Upper lobe of right lung (tissue), 1 donor: ENCODE measurements at regions not wholly inside any gene's neighbourhood (a gene's known extent, or its start where the extent isn't known, plus 50 kb on each side); places are given as distances from the start of the nearest gene placed in this dataset.
A peak's percentile ranks its signal among the peaks of the same experiment; 100 is the strongest.
"Not testable (repeated sequence)": the region's sequence is repeated elsewhere in the genome, so short reads cannot be mapped to it uniquely, and the experiment has no call there.

ENCODE experiments used
- ATAC-seq: fragments of 200-7000 bp; cut with Tn5 transposase; one replicate; pipeline ENCODE4 v1.9.1; 2020; ENCODE audit warnings: mild to moderate bottlenecking, moderate library complexity
- DNase-seq: peaks from one replicate; pipeline ENCODE4 v3.0.0-alpha.2; 2020
- H3K27ac ChIP-seq: fragments of 200-600 bp; one replicate; pipeline ENCODE4 v1.8.0; 2022
- H3K27me3 ChIP-seq: fragments of 200-600 bp; one replicate; pipeline ENCODE4 v1.8.0; 2022; ENCODE audit warnings: mild to moderate bottlenecking
- H3K36me3 ChIP-seq: fragments of 200-600 bp; one replicate; pipeline ENCODE4 v1.8.0; 2022
- H3K4me1 ChIP-seq: fragments of 200-600 bp; one replicate; pipeline ENCODE4 v1.8.0; 2022
- H3K4me3 ChIP-seq: fragments of 200-600 bp; one replicate; pipeline ENCODE4 v1.8.0; 2022; ENCODE audit warnings: mild to moderate bottlenecking
- H3K9me3 ChIP-seq: fragments of 200-600 bp; one replicate; pipeline ENCODE4 v1.8.0; 2022
- CTCF ChIP-seq: fragments of 200-600 bp; IDR thresholded peaks from one replicate; pipeline ENCODE4 v1.8.0; 2022; ENCODE audit warnings: antibody characterized with exemption
- intact Hi-C: fragments of 100-400 bp; cut with DNase I; formaldehyde crosslinking; loops from one replicate; pipeline ENCODE4 v1.11.0; 2022
- donor health status: DM: no; HTN: yes; CAD: no; lungs with severe emphysema.

- intact Hi-C loops, result no loop called here
- Histone ChIP-seq H3K4me1 (no peaks in the 10 kb centered on the region), H3K9me3 (no peaks in the 10 kb centered on the region), H3K4me3 (no peak overlapping the region), H3K36me3 (no peaks in the 10 kb centered on the region), H3K27me3 (no peaks in the 10 kb centered on the region), H3K27ac (no peak overlapping the region)
- ATAC-seq, result no peak
- TF ChIP-seq CTCF, result no peak
- no peak for DNase-seq
Observed at GRCh38 chr10:3659203-3659917, 125.6 kb downstream of the KLF6 start.

- TF ChIP-seq CTCF, result no peak
- Histone ChIP-seq H3K9me3 (no peaks in the 10 kb centered on the region), H3K36me3 (no peaks in the 10 kb centered on the region)
Observed at GRCh38 chr10:3658766-3659165, 126.2 kb downstream of the KLF6 start.

GRCh38 chr10:3656214-3656613 is 128.8 kb downstream of the KLF6 start:
- no peak for TF ChIP-seq CTCF
- intact Hi-C loops, result no loop called here
- H3K27me3 ChIP-seq, result no peaks in the 10 kb centered on the region
- ATAC-seq (no peak), DNase-seq (no peak)
- H3K4me1 ChIP-seq, result no peaks in the 10 kb centered on the region
- H3K9me3 ChIP-seq, result no peaks in the 10 kb centered on the region
- no peak overlapping the region for H3K4me3 ChIP-seq
- no peak overlapping the region for H3K27ac ChIP-seq
- H3K36me3 ChIP-seq, result no peaks in the 10 kb centered on the region

More at GRCh38 chr10:3658766-3659165, 126.2 kb downstream of the KLF6 start:
- H3K4me1 ChIP-seq, result no peaks in the 10 kb centered on the region
- no peak overlapping the region for H3K27ac ChIP-seq
- DNase-seq (no peak), ATAC-seq (peak; percentile 22)
- no peak overlapping the region for H3K4me3 ChIP-seq
- no peaks in the 10 kb centered on the region for H3K27me3 ChIP-seq
- intact Hi-C loops, result no loop called here

- TF ChIP-seq CTCF, result no peak
- DNase-seq (no peak), ATAC-seq (peak; percentile 50)
- intact Hi-C loops, result no loop called here
- H3K36me3 ChIP-seq, result no peaks in the 10 kb centered on the region
- H3K27me3 ChIP-seq, result no peaks in the 10 kb centered on the region
- no peaks in the 10 kb centered on the region for H3K9me3 ChIP-seq
- no peak overlapping the region for H3K4me3 ChIP-seq
- H3K4me1 ChIP-seq, result no peaks in the 10 kb centered on the region
- H3K27ac ChIP-seq, result no peak overlapping the region
Observed at GRCh38 chr10:3655528-3655927, 129.5 kb downstream of the KLF6 start.

GRCh38 chr10:3654980-3655379 is 130.0 kb downstream of the KLF6 start:
- intact Hi-C loops, result no loop called here
- no peak for DNase-seq
- Histone ChIP-seq H3K36me3 (no peaks in the 10 kb centered on the region), H3K27me3 (no peaks in the 10 kb centered on the region), H3K9me3 (no peaks in the 10 kb centered on the region), H3K4me1 (no peaks in the 10 kb centered on the region), H3K4me3 (no peak overlapping the region), H3K27ac (no peak overlapping the region)
- ATAC-seq, result no peak
- no peak for TF ChIP-seq CTCF

- H3K27ac ChIP-seq, result no peak overlapping the region
- H3K36me3 ChIP-seq, result no peaks in the 10 kb centered on the region
- no peaks in the 10 kb centered on the region for H3K27me3 ChIP-seq
- intact Hi-C loops, result no loop called here
- no peak for TF ChIP-seq CTCF
- ATAC-seq (no peak), DNase-seq (no peak)
- H3K9me3 ChIP-seq, result no peaks in the 10 kb centered on the region
- no peaks in the 10 kb centered on the region for H3K4me1 ChIP-seq
- H3K4me3 ChIP-seq, result no peak overlapping the region
Observed at GRCh38 chr10:3654496-3654895, 130.5 kb downstream of the KLF6 start.

GRCh38 chr10:3653303-3653702 is 131.7 kb downstream of the KLF6 start:
- H3K4me1 ChIP-seq, H3K9me3 ChIP-seq, H3K36me3 ChIP-seq, DNase-seq, H3K27ac ChIP-seq, H3K27me3 ChIP-seq, intact Hi-C loops, ATAC-seq: not testable (repeated sequence)
- peak overlapping the region; percentile 27 for H3K4me3 ChIP-seq
